ENCODE measurements at regions not wholly inside any gene's neighbourhood (a gene's known extent, or its start where the extent isn't known, plus 50 kb on each side); places are given as distances from the start of the nearest gene placed in this dataset.

- TF ChIP-seq, protein P1, sequence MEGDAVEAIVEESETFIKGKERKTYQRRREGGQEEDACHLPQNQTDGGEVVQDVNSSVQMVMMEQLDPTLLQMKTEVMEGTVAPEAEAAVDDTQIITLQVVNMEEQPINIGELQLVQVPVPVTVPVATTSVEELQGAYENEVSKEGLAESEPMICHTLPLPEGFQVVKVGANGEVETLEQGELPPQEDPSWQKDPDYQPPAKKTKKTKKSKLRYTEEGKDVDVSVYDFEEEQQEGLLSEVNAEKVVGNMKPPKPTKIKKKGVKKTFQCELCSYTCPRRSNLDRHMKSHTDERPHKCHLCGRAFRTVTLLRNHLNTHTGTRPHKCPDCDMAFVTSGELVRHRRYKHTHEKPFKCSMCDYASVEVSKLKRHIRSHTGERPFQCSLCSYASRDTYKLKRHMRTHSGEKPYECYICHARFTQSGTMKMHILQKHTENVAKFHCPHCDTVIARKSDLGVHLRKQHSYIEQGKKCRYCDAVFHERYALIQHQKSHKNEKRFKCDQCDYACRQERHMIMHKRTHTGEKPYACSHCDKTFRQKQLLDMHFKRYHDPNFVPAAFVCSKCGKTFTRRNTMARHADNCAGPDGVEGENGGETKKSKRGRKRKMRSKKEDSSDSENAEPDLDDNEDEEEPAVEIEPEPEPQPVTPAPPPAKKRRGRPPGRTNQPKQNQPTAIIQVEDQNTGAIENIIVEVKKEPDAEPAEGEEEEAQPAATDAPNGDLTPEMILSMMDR (IDR thresholded peaks at IDR 0.05): no peak
- TF ChIP-seq POLR2A (IDR thresholded peaks at IDR 0.05): no peak
Measured at GRCh38 chr6:8733879-8734278, 298.5 kb upstream of the SLC35B3 start.
